GM21526 (cell line): ENCODE measurements at regions not wholly inside any gene's neighbourhood (a gene's known extent, or its start where the extent isn't known, plus 50 kb on each side); places are given as distances from the start of the nearest gene placed in this dataset.
"Not testable (repeated sequence)": the region's sequence is repeated elsewhere in the genome, so short reads cannot be mapped to it uniquely, and the experiment has no call there.

ENCODE experiments used
- ATAC-seq: cut with Tn5 transposase; IDR thresholded peaks from one replicate; pipeline ENCODE4 v1.9.1; 2021; ENCODE audit warnings: moderate library complexity; ENCODE audit not compliant: unreplicated experiment, low FRiP score

DNA sequence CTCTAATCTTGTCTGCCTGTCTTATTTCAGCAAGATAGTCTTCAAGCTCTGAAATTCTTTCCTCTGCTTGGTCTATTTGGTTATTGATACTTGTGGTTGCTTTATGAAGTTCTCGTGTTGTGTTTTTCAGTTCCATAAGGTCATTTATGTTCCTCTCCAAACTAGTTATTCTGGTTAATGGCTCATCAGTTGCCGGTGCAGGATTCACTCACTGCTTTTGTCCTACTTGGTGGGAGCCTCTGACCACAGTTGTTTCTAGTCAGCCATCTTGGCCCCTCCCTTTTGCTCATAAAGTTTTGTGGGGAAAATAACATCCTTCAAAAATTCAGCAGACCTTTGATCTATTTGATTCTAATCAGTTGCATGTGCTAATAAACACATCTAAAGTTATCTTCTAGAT, 158.6 kb upstream of the PARD3B start:
- no peak for ATAC-seq

DNA sequence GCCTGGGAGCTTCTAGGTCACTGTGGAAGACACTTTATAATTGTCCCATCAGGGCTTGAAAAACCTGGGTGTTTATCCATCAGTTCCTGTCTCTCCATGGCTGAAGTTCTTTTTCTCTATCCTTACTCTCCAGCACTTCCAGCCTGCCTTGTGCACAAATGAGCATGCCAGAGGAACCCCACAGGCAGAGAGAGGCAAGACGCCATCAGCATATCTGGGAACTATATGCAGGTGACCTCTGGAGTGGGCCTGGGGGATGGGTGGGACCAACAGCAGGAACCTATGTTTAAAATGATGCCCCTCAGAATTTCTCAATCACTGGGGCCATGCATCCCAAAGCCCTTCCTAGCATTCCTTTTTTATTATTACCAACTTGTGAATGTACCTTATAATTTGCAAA, 156.2 kb upstream of the PARD3B start:
- ATAC-seq: no peak

GRCh38 chr2:204389856-204390255, 155.4 kb upstream of the PARD3B start:
- no peak for ATAC-seq

DNA sequence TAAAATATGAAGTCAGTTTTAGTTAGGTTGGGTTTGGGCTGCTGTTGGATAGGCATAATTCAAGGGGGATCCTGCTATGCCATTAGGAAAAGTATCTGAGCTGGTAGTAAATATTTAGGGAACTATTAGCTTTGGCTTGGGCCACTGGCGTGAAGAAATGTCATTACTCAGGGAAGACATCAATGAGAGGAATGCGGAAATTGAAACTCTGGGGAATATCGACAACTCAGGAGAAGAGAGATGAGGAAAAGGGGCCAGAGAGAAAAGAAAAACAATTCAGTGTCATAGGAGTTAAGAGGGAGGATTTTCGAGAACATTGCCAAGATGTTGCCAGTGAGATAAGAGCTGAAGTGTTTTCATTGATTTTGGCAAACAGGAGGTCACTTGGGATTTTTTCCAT, 149.7 kb upstream of the PARD3B start:
- no peak for ATAC-seq

DNA sequence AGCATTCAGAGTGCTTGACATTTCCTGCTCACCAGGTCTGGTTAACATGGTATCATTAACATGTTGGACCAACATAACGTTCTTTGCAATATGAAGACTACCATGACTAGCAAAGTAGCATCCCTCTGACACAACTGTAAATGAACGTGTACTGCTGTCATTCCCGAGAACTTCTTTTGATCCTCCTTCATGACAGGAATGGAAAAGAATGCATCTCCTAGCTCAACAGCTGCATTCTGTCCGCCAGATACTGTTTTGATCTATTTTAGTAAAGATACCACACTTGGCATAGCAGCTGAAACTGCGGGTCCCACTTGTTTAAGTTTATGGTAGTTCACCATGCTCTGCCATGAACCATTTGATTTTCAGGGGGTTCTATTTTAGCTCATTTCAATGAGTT, 144.2 kb upstream of the PARD3B start:
- ATAC-seq: no peak

GRCh38 chr2:204407204-204408014, 137.9 kb upstream of the PARD3B start:
- no peak for ATAC-seq

- ATAC-seq: not testable (repeated sequence)
Observed at GRCh38 chr2:204412782-204413181, 132.5 kb upstream of the PARD3B start.

DNA sequence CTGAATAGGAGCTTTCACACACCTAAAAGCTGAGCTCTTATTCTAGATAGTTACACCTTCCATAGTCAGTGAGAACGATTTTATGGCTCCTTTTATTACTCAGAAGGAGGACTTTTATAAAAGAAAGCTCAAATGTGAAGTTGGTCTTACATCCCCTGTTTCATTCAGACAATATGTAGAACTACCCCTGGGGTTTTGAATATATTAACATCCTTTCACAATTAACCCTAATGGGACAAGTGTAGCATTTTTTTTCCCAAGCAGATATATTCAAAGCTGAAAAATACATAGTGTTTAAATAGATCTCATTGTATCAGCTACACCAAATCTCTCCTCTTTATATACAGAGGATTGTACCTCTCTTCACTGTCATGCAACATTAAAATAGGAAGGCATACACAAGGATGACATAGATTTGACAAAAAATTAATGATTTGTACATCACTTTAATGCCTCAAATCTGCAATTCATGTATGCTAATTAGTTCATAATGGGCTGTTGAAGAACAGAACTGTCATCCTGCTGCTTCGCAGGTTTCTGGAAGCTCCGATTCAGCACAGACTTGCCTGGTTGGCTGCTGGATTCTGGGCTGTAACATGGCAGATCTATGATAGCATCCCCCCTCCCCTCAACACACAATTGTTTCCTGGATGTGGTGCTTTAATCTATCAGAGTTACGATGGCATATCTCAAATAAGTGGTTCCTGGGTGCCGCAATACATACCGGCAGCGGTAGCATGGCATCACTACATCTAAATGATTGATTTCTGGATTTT, 129.7 kb upstream of the PARD3B start:
- no peak for ATAC-seq

- ATAC-seq: no peak
Observed at GRCh38 chr2:204416236-204416635, 129.0 kb upstream of the PARD3B start.

DNA sequence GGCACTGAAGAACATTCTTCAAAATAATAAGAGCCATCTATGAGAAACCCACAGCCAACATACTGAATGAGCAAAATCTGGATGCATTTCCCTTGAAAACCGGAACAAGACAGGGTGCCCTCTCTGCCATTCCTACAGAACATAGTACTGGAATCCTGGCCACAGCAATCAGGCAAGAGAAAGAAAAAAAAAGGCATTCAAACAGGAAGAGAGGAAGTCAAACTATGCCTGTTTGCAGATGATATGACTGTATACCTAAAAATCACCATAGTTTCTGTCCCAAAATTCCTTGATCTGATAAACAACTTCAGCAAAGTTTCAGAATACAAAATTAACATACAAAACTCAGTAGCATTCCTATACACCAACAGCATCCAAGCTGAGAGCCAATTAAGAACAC, 119.5 kb upstream of the PARD3B start:
- no peak for ATAC-seq

DNA sequence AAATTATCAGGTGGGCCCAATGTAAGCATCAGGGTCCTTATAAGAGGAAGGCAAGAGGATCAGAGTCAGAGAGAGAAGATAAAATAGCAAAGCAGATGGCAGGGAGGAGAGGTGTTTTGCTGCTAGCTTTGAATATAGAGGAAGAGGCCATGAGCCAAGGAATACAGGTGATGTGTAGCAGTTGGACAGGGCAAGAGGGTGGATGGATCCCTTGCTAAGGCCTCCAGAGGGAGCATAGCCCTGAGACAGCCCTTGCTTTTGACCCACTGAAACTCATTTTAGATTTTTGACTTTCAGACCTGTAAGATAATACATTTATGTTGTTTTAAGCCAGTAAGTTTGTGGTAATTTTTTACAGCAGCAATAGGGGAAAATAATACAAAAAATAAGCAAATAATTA, 116.6 kb upstream of the PARD3B start:
- no peak for ATAC-seq

GRCh38 chr2:204431529-204431928, 113.7 kb upstream of the PARD3B start:
- no peak for ATAC-seq

DNA sequence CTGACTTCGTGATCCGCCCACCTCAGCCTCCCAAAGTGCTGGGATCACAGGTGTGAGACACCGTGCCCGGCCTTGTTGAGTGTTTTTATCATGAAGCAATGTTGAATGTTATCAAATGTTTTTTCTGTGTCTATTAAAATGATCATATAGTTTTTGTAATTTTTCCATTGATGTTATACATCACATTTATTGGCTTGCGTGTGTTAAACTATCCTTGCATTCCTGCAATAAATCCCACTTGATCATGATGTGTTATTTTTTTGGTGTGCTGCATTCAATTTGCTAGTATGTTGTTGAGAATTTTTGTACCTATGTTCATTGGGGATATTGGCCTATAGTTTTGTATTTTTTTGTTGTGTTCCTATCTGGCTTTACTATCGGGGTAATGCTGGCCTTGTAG, 113.1 kb upstream of the PARD3B start:
- ATAC-seq: no peak

GRCh38 chr2:204434660-204435462, 110.4 kb upstream of the PARD3B start:
- no peak for ATAC-seq

DNA sequence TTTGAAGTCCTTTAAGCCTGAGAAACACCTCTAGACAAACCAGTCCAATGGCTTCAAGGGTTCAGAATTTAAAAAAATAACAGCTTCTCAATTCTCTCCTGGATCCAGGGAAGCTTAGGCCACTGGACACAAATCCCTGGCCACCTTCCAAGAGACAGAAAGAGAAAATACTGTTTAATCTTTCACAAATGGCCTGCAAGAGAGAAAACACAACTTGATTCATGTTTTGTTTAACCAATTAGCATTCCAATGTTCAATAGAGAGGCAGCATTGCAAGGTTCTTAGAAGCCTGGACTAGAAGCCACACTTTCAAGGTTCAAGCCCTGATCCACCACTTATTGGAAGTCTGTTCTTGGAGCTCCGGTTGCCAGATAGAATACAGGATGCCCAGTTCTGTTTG, 109.0 kb upstream of the PARD3B start:
- ATAC-seq: no peak

DNA sequence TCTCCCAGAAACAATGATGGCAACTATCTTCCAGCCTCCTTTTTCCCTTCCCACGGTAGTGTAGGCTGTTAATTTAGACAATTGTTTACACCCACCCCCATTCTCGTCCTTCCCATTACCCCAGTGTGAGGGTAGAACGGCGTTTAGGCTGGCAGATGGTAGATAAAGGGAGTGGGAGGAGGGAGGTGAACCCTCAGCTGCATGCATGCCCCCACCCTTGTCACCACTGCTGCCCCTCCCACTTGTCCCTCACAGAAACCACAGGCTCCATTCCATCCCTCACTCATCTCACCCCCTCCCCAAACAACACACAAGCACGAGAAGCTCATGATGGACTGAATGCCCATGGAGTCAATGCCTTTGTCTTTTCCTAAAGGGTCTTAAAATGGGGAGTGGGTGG, 107.9 kb upstream of the PARD3B start:
- ATAC-seq: no peak

DNA sequence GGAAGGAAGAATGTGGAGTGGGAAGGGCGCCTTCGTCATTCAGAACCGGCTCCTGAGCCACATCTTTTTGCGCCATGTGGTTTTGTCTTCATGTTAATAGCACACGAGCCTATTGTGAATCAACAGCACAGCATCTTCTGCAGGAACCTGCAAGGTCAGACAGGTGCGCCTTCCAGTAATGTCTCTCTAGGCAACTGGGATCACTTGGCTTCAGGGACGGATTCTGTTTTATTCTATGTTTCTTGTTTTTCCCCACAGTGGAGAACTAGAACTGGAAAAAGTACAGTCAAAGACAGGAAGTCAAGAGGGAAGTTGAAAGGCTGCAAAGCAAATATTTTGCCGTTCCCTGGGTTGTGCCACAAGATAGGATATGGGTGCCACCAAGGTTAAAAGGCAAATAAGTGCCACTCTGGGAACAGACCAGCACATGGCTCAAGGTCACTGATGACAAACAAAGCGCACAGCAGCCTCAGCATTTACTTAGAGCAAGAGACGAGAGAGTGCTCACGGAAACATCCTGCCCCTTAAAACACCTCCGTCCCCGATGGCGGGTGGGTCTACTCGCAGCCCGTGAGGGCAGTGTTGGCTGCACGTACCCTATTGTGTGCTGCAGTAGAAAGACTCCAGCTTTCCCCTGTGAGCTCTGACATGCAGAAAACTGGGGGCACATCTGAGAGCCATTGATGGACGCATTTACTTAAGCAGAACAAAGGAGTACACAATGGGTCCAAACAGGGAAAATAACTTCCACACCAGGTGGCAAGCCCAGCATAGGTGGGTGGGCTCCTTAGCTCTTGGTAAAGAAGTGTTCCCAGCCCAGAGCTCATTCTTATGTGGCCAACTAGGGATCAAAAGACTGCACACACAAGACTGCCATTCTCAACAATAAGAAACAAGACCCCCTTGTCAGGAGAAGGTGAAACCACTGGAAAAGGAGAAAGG, 107.2 kb upstream of the PARD3B start:
- ATAC-seq: no peak

DNA sequence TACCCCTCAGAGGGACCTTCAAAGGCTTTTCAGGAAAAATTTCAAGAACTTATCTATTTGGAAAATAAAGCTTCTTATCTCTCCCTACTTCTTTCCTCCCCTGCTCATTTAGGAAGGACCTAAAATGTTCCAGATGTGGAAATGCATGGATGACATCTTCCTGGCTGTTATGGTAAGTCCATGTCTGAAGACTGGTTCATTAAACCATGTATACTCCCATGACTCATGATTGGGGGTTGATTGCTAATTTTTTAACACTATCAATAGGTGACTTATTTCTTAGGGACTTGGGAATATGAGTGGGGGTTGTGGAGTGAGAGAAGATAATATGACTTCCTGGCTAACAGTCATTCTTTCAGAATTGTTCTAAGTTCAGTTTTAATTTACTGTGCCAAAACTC, 104.0 kb upstream of the PARD3B start:
- ATAC-seq: no peak

- no peak for ATAC-seq
Observed at GRCh38 chr2:204445149-204445548, 100.1 kb upstream of the PARD3B start.

DNA sequence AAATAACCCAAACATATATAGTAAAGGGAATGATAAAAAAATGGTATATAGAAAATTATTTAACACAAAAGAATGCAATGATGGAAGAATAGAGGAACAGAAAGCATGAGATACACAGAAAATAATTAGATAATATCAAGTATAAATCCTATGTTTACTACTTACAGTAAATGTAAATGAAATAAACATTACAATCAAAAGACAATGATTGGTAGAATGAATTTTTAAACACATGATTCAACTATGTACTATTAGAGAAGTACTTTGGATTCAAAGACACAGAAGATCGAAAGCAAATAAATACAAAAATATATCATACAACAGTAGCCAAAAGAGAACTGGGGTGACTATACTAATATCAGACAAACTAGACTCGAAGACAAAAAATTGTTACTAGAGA, 97.6 kb upstream of the PARD3B start:
- no peak for ATAC-seq
